GM21825 (cell line): ENCODE measurements at regions not wholly inside any gene's neighbourhood (a gene's known extent, or its start where the extent isn't known, plus 50 kb on each side); places are given as distances from the start of the nearest gene placed in this dataset.

Experiments
- ATAC-seq: cut with Tn5 transposase; IDR thresholded peaks from one replicate; pipeline ENCODE4 v1.9.1; 2021; ENCODE audit warnings: mild to moderate bottlenecking, moderate library complexity; ENCODE audit not compliant: unreplicated experiment

DNA sequence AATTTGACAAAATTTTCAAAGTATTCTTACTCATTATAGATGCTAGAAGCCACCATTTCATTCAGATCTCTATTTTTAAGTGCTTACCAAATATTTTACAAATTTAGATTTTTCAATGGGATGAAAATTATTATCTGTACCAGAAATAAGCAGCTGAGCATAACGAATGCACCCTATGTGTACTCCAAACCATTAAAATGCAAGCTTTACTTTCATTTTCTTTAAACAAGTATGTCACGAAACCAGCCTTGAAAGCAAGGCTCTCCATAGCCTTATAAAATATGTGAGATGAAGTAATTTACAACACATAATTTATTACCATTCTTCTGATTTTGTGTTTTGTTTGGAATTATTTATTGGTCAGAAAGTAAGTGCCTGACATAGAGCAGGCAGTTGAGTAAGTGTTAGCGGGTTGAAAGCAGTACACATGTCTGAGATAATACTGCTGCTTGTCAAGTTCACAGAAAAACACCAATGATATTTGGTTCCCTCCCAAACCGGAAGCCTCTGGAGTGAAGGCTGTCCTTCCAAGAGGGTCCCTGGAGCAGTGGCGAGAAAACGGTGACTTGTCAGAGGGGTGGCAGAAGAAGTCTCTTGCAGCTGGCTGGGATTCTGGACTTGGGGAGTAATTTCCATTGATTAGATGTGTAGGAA is 322.7 kb upstream of the PFKP start:
- ATAC-seq = no peak

DNA sequence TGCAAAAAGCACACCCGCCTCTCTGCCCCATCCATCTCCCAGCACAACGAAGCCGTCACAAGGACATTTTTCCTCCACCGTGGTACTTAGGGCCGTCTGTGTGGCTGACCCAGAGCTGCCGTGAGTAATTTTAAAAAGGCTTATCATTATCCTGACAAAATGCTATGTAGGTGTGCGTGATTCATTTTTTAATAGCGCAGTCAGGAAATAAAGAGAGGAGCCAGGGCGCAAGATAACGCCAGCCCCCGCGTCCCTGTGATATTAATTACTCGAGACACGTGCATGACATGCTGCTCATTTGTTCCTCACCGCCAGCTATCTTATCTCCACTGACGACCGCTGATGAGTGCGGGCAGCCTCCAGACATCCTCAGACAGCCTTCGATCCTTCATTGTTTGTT is 332.7 kb upstream of the PFKP start:
- no peak for ATAC-seq

DNA sequence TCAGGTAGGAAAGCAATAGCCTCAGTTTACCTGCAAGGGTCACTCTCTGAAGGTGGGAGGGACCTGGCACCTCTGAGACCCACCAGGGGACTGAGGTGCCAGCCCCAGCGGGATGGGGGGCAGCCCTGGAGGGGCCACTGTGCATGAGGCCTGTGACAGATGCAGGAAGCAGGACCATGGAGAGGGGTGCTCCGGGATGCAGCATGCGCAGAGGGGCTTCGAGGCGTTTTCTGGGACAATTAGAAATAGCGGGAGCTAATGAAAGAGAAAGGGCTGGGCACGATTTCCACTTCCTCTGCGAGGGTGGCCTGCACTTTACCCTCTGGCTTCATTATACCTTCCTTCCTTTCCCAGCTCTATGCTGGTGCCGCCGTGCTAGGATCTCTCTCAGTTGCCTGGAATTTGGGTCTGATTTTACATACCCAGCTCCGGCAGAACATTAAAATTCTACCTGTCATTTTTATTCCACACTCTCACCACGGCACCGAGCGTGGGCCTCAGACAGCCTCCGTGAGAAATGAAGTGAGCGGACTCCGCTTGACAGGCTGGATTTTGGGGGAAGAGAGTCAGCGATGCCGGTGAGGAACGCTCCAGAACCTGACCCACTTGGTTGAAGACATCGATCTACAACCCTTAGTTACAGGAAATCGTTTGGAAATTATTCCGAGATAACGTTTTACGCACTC is 333.9 kb upstream of the PFKP start:
- ATAC-seq = no peak

DNA sequence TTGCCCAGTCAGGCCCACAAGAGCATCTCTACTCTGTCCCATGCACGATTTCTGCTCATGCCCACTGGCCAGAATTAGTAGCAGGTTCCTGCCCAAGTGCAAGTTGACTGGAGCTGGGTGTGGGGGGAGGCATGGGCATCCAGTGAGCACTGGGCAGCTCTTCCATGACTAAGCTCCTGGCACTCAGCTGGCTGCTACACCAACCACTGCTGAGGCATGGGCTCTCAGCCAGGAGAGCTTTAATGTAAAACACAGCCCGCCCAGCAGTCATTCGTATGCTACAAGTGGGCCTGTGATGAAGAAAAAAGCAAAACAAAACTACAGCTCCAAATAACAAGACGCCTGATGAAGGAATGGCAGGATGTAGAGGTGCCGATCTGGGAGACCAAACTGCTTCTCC is 335.4 kb upstream of the PFKP start:
- no peak for ATAC-seq

- ATAC-seq = no peak
These were observed 338.2 kb upstream of the PFKP start for GRCh38 chr10:2729197-2729596.

DNA sequence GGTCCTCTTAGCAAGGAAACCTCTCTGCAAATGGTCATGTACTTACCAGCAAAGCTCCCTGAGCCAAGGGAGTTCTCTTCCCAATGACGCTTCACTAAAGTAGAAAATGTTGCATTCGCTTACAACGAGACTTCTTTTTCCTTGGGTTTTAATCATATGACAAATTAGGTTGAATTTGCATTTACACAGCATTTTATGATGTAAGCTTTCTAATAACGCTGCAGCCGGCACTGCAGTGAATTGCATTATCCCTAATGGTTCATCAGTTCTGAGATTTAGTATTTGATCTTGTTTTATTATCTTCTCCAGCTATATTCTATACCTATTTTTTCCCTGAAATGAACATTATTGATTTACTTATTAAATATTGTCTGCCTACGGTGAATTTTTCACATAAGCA is 339.3 kb upstream of the PFKP start:
- no peak for ATAC-seq

GRCh38 chr10:2716596-2716995 is 350.8 kb upstream of the PFKP start:
- no peak for ATAC-seq

DNA sequence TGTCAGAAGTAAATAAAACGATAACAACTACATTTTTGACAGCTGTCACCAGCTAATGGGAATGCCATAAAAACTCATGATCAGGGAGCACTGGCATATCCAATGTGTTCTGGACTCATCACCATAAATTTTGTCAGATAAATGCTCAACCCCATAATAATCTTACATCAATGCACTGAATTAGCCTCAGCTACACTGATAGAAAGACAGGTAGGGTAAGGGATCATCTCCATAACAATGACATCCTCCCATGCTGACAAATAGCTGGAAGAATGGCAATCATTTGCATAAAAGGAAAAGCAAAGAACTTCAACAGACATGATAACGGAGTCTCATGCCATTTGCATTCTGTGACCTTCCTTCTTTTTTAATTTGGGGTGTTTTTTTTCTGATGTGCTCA is 352.8 kb upstream of the PFKP start:
- no peak for ATAC-seq

GRCh38 chr10:2703953-2704352 is 363.4 kb upstream of the PFKP start:
- no peak for ATAC-seq

DNA sequence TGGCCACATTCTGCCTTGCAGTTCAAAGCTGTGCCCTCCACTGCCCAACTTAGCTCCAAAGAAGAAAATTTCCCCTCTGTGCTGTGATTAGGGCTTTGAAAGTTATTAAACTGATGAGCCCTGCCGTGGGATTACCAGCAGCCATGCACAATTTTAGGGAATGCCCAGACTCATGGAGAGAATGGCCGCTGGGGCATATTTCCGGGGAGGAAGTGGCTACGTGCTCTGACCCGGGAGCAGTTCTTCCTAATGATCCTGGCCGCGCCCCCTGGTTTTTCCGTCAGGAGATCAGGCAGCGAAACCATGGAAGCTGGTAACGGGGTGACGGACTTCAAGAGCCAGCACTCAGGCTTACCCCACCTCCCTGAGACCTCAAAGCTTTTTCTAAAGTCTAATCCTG is 365.5 kb upstream of the PFKP start:
- no peak for ATAC-seq

DNA sequence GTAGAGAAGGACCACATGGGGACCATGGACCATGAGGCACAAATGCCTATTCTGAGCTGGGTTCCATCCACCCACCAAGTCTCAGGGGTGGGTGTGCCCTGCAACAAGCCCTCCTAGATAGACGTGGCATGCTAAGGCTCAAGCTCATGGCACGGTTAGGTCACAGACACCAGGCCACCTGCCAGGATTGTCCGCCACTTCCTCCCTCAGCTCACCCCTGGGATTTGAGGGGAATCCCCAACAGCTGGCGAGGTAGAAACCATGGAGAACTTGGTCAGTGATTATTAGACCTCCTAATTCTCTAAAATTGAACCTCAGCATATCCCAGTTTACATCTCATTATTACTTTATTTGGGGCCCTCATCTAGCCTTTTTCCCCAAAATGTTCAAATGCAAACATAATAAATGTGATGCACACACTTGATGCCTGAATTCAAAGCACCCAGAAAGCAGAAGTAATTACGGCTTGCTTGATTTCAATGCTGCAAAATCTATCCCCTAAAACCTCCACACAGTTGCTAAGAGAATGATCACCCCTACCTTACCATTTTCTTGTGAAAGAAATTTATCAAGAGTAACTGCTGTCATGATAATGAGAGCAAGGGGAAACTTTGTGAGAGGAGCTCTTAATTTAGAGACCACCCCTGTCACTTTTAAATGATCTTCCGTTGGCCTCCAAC is 366.6 kb upstream of the PFKP start:
- ATAC-seq = peak; percentile 86

- ATAC-seq = no peak
These were observed 378.4 kb upstream of the PFKP start for GRCh38 chr10:2688958-2689357.

DNA sequence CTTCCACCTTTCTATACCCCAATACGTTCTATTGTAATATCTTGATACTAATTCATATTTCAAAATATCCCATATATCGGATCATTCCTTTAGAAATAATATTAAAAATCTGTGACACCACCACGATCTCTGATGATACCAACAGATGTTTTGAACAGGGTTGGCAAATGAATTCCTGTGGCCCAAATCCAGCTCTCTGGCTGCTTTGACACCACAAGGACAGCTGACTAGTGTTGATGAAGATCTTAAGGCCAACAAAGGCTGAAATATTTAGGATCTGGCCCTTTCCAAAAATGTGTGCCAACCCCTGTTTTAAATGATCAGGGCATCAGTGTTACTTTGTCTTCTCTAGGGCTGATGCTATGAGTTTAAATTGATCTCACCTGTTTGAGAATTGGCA is 380.7 kb upstream of the PFKP start:
- ATAC-seq = no peak

DNA sequence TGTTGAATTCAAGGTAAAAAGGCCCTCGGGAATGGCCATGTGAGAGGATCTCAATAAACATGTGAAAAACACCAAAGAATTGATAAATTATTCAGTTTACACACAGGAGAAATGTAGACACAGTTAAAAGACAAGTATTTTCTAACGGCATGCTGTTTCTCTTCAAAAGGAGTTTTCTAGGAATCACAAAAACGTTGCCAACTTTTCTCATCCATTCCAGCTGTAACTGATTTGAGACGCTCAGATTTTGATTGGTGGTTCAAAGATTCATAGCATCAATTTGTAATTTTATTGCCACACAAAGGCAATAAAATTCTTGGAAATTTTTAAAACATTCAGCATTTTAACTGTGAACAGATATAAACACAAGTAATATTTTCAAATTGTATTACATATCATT is 384.9 kb upstream of the PFKP start:
- no peak for ATAC-seq

DNA sequence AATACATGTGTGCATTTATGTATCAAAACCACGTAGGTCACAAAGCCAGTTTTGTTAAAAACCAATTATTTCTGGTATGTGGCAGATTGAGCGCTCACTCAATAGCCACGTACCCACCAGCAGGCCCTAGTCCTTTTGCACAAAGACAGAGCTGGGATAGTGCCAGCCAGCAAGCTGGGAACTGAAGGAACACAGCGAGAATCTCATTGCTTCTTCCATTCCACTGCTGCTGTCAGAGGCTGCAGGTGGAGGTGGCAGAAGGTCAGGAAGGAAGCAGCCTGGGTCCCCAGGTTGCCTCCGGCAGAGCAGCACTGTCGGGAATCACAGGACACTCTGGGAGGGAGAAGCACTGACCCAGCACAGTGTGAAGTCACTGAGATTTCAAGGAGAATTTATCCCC is 385.5 kb upstream of the PFKP start:
- ATAC-seq = no peak

- ATAC-seq = no peak
These were observed 386.5 kb upstream of the PFKP start for GRCh38 chr10:2680821-2681220.

DNA sequence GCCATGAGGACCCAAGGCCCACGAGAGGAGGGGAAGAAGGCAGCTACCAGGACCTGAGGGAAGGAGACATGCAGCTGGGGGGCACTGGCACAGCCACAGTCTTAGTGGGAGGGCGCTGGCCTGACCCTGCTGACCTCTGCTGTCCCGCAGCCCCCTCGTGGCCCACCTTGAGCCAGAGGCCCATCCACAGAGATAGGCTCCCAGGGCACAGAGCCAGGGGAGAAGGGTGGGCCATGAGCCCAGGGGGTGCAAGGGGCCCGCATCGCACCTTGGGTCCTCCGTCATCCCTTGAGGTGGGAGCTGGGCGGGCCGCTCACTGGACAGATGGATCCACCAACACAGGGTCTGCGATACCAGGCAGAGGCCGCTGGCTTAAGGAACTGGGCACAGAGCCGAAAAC is 387.7 kb upstream of the PFKP start:
- no peak for ATAC-seq

DNA sequence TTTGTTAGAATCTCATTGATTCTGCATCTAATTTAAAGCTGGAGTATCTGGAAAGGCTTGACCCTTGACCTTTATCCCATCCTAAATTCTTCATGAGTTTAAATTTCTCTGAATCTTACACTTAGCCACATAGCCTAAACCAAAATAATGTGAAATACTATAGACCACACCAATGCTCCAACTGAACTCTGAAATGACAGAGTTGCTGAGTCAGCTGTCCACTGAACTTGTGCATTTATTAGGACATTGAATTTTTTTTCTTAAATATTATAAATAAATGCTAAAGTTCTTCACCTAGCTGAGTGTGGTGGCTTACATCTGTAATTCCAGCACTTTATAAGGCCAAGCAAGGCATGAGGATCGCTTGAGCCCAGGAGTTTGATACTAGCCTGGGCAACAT is 390.9 kb upstream of the PFKP start:
- ATAC-seq = no peak

DNA sequence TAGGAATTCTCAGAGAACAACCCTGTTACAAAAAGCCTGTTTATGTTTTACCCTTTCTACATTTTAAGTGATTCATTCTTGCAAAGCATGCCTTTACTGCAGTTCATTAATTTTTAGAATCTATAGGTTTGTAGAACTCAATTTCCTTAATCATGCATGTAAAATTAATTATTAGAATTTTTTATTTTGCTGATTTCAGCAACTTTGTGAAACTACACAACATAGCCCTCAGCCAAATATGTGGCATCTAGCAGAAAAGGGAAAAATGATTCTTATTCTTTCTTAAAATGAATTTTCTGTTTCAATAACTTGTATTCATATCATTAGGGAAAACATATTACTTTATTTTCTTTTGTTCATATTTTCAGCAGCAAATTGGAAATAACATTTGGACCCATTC is 392.9 kb upstream of the PFKP start:
- no peak for ATAC-seq

- ATAC-seq = no peak
These were observed 396.5 kb upstream of the PFKP start for GRCh38 chr10:2670864-2671263.

- no peak for ATAC-seq
These were observed 401.6 kb upstream of the PFKP start for GRCh38 chr10:2665772-2666171.

DNA sequence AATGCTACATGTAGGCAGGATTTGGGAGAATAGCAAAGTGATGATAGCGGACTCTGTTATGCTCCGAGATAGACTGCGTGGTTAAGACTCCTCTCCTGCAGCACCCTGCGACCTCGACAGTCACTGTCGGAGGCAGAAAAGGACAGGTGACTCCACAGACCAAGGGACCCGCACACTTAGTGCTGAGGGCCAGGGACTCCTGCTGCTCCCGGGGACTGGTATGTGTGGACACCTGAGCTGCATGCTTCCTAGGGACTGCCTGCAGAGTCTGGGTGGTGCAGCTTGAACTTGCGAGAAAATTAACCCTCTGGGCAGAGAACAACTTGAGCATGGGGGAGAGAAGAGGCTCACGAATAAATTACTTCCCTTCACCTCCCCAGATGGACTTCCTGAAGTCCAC is 407.1 kb upstream of the PFKP start:
- ATAC-seq = no peak
